Liver (tissue), 8 donors: ENCODE measurements at regions not wholly inside any gene's neighbourhood (a gene's known extent, or its start where the extent isn't known, plus 50 kb on each side); places are given as distances from the start of the nearest gene placed in this dataset.

Experiments used
- DNase-seq: peaks from one replicate; pipeline ENCODE4 v3.0.0-alpha.2; 2017; ENCODE audit warnings: low spot score
- H3K27ac ChIP-seq, 2 donors: one replicate each; pipeline ENCODE4 v1.7.0; 2013; ENCODE audit warnings: inconsistent platforms in 2 of 2, low read length in 2 of 2, control low read depth in 1 of 2, low read depth in 1 of 2, mild to moderate bottlenecking in 1 of 2
- H3K27me3 ChIP-seq, 4 donors: one replicate each; pipeline versions ENCODE4 v1.6.1 to v1.7.0; 2013; ENCODE audit warnings: low read length in 3 of 4, inconsistent platforms in 1 of 4, mild to moderate bottlenecking in 1 of 4, moderate library complexity in 1 of 4; ENCODE audit not compliant: control insufficient read depth in 4 of 4, insufficient read depth in 4 of 4
- H3K36me3 ChIP-seq, 4 donors: one replicate each; pipeline versions ENCODE4 v1.6.1 to v1.7.0; 2013; ENCODE audit warnings: low read length in 3 of 4, mild to moderate bottlenecking in 3 of 4, low read depth in 1 of 4, moderate library complexity in 1 of 4; ENCODE audit not compliant: control insufficient read depth in 4 of 4, insufficient read depth in 3 of 4
- H3K4me1 ChIP-seq, 4 donors: one replicate each; pipeline versions ENCODE4 v1.6.1 to v1.7.0; 2013; ENCODE audit warnings: low read length in 3 of 4, mild to moderate bottlenecking in 3 of 4, moderate library complexity in 1 of 4; ENCODE audit not compliant: control insufficient read depth in 4 of 4, insufficient read depth in 4 of 4
- H3K4me3 ChIP-seq, 3 donors: one replicate each; pipeline versions ENCODE4 v1.6.1 to v1.7.0; 2013; ENCODE audit warnings: low read length in 3 of 3, control low read depth in 1 of 3, low read depth in 1 of 3, mild to moderate bottlenecking in 1 of 3
- H3K9ac ChIP-seq, 2 donors: one replicate each; pipeline ENCODE4 v1.7.0; 2013; ENCODE audit warnings: low read length in 2 of 2, mild to moderate bottlenecking in 2 of 2, moderate library complexity in 2 of 2, control low read depth in 1 of 2, low read depth in 1 of 2
- H3K9me3 ChIP-seq, 4 donors: one replicate each; pipeline versions ENCODE4 v1.6.1 to v1.7.0; 2013; ENCODE audit warnings: low read length in 3 of 4; ENCODE audit not compliant: control insufficient read depth in 4 of 4
- ATF3 ChIP-seq: IDR thresholded peaks from 2 replicates; pipeline ENCODE4 v1.6.1; 2016; ENCODE audit warnings: antibody characterized with exemption
- FOXA1 ChIP-seq: IDR thresholded peaks from 2 replicates; pipeline ENCODE4 v1.6.1; 2016; ENCODE audit warnings: antibody characterized with exemption
- FOXA2 ChIP-seq: IDR thresholded peaks from 2 replicates; pipeline ENCODE4 v1.6.1; 2016; ENCODE audit warnings: antibody characterized with exemption
- GABPA ChIP-seq, 2 donors: IDR thresholded peaks in 1 of 2; conservative IDR thresholded peaks in 1 of 2; 2 replicates each; pipeline ENCODE4 v1.6.1; 2016; ENCODE audit warnings: antibody characterized with exemption in 2 of 2, mild to moderate bottlenecking in 1 of 2, moderate library complexity in 1 of 2
- HNF4A ChIP-seq, 2 donors: conservative IDR thresholded peaks; 2 replicates each; pipeline ENCODE4 v1.6.1; 2016; ENCODE audit warnings: antibody characterized with exemption in 2 of 2, mild to moderate bottlenecking in 2 of 2
- HNF4G ChIP-seq: IDR thresholded peaks from 2 replicates; pipeline ENCODE4 v1.6.1; 2016; ENCODE audit warnings: antibody characterized with exemption
- JUND ChIP-seq, 2 donors: IDR thresholded peaks; 2 replicates each; pipeline ENCODE4 v1.6.1; 2016; ENCODE audit warnings: antibody characterized with exemption in 2 of 2
- NR2F2 ChIP-seq: IDR thresholded peaks from 2 replicates; pipeline ENCODE4 v1.6.1; 2016; ENCODE audit warnings: antibody characterized with exemption
- RAD21 ChIP-seq, 2 donors: IDR thresholded peaks; 2 replicates each; pipeline ENCODE4 v1.6.1; 2016; ENCODE audit warnings: antibody characterized with exemption in 2 of 2, mild to moderate bottlenecking in 2 of 2
- RXRA ChIP-seq, 2 donors: IDR thresholded peaks; 2 replicates each; pipeline ENCODE4 v1.6.1; 2017 to 2018; ENCODE audit warnings: antibody characterized with exemption in 2 of 2, mild to moderate bottlenecking in 1 of 2
- SP1 ChIP-seq: IDR thresholded peaks from 2 replicates; pipeline ENCODE4 v1.6.1; 2018; ENCODE audit warnings: antibody characterized with exemption, mild to moderate bottlenecking
- TAF1 ChIP-seq: conservative IDR thresholded peaks from 2 replicates; pipeline ENCODE4 v1.6.1; 2016; ENCODE audit warnings: antibody characterized with exemption, mild to moderate bottlenecking
- YY1 ChIP-seq: IDR thresholded peaks from 2 replicates; pipeline ENCODE4 v1.6.1; 2016; ENCODE audit warnings: antibody characterized with exemption, mild to moderate bottlenecking
- ZBTB33 ChIP-seq: IDR thresholded peaks from 2 replicates; pipeline ENCODE4 v1.6.1; 2016; ENCODE audit warnings: antibody characterized with exemption
- WGBS: extraction: QIAGEN DNeasy Blood & Tissue Kit; methylation state at CpG from one replicate; pipeline ENCODE4 v1.1.7; 2013; 5-methylcytosine and 5-hydroxymethylcytosine counted together
- TF ChIP-seq, protein P1 (sequence below): fragments of 150-350 bp; IDR thresholded peaks from 2 replicates; pipeline ENCODE4 v1.5.1; 2017; ENCODE audit warnings: improper control_type of control experiment, low read depth, low read length; ENCODE audit not compliant: missing input control
- TF ChIP-seq, protein P2 (sequence below): IDR thresholded peaks from 2 replicates; pipeline ENCODE4 v1.6.1; 2016; ENCODE audit warnings: antibody characterized with exemption, mild to moderate bottlenecking
- donor health status: healthy.
- donor health status: healthy.
- donor health status: healthy.
- donor health status: healthy.
- donor health status: healthy.

DNA sequence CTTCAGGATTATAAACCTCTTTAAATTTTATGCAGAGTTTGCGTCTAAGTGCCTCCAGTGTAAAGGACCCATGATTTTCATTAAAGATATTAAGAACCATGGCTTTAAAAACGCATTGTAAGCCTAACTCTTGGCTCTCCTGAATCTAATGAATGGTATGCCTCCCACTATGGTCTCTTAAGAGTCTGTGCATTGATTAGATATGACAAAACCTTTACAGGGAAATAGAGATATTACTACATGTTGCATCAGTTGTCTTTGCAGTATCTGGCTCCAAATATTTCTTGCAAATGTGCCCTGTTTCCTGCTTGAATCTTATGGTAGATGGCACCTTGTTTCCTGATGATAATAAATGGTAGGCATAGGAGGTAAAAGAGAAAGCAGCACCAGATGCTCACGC lies 189.3 kb upstream of the FSHR start:
- Histone ChIP-seq H3K4me1 (no peaks in the 10 kb centered on the region), H3K27me3 (peaks cover 0 to 2% (median under 1%) of the 10 kb centered on the region in 4 donors), H3K4me3 (no peak overlapping the region), H3K9me3 (no peaks in the 10 kb centered on the region), H3K9ac (no peak overlapping the region), H3K27ac (no peak overlapping the region), H3K36me3 (no peaks in the 10 kb centered on the region)
- no peak for TF ChIP-seq HNF4G
- TF ChIP-seq ZBTB33 = no peak
- no peak for TF ChIP-seq TAF1
- no peak for DNase-seq
- 76% methylated on average over 3 of the region's 3 CpGs for WGBS

DNA sequence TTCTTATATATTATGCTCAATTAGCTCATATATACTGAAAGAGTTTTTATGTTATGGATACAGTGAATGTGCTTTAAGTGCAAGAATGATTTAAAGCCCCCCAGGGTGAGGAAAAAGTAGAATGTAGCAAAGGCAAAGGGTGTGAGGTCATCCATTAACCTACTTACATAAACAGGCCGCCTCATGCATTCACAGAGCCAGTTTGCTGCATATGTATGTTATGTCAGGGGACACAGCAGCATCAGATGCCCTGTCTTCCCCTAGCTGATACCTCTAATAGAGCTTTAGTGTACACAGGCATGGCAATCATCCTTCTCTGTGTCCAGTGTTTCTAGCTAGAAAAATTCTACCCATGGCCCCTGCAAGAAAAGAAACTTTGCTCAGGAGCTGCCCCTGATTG lies 187.8 kb upstream of the FSHR start:
- Histone ChIP-seq H3K4me1 (no peaks in the 10 kb centered on the region), H3K4me3 (no peak overlapping the region), H3K9me3 (no peaks in the 10 kb centered on the region), H3K27ac (no peak overlapping the region), H3K27me3 (peaks cover 0 to 2% (median 0%) of the 10 kb centered on the region in 4 donors), H3K36me3 (no peaks in the 10 kb centered on the region), H3K9ac (no peak overlapping the region)
- WGBS = 93% methylated on average over 1 of the region's 1 CpG
- no peak for TF ChIP-seq FOXA1
- TF ChIP-seq ATF3 = no peak
- no peak for TF ChIP-seq JUND (IDR thresholded peaks at IDR 0.05)
- no peak for TF ChIP-seq HNF4A (conservative IDR thresholded peaks at IDR 0.05)
- no peak for TF ChIP-seq NR2F2
- TF ChIP-seq SP1 = no peak
- no peak for TF ChIP-seq TAF1
- no peak for TF ChIP-seq GABPA (IDR thresholded peaks at IDR 0.05 in 1 of 2, conservative IDR thresholded peaks at IDR 0.05 in 1 of 2)
- TF ChIP-seq, protein P1, sequence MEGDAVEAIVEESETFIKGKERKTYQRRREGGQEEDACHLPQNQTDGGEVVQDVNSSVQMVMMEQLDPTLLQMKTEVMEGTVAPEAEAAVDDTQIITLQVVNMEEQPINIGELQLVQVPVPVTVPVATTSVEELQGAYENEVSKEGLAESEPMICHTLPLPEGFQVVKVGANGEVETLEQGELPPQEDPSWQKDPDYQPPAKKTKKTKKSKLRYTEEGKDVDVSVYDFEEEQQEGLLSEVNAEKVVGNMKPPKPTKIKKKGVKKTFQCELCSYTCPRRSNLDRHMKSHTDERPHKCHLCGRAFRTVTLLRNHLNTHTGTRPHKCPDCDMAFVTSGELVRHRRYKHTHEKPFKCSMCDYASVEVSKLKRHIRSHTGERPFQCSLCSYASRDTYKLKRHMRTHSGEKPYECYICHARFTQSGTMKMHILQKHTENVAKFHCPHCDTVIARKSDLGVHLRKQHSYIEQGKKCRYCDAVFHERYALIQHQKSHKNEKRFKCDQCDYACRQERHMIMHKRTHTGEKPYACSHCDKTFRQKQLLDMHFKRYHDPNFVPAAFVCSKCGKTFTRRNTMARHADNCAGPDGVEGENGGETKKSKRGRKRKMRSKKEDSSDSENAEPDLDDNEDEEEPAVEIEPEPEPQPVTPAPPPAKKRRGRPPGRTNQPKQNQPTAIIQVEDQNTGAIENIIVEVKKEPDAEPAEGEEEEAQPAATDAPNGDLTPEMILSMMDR = no peak
- TF ChIP-seq RAD21 (IDR thresholded peaks at IDR 0.05) = no peak
- TF ChIP-seq, protein P2, sequence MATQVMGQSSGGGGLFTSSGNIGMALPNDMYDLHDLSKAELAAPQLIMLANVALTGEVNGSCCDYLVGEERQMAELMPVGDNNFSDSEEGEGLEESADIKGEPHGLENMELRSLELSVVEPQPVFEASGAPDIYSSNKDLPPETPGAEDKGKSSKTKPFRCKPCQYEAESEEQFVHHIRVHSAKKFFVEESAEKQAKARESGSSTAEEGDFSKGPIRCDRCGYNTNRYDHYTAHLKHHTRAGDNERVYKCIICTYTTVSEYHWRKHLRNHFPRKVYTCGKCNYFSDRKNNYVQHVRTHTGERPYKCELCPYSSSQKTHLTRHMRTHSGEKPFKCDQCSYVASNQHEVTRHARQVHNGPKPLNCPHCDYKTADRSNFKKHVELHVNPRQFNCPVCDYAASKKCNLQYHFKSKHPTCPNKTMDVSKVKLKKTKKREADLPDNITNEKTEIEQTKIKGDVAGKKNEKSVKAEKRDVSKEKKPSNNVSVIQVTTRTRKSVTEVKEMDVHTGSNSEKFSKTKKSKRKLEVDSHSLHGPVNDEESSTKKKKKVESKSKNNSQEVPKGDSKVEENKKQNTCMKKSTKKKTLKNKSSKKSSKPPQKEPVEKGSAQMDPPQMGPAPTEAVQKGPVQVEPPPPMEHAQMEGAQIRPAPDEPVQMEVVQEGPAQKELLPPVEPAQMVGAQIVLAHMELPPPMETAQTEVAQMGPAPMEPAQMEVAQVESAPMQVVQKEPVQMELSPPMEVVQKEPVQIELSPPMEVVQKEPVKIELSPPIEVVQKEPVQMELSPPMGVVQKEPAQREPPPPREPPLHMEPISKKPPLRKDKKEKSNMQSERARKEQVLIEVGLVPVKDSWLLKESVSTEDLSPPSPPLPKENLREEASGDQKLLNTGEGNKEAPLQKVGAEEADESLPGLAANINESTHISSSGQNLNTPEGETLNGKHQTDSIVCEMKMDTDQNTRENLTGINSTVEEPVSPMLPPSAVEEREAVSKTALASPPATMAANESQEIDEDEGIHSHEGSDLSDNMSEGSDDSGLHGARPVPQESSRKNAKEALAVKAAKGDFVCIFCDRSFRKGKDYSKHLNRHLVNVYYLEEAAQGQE = no peak
- no peak for TF ChIP-seq FOXA2
- TF ChIP-seq RXRA (IDR thresholded peaks at IDR 0.05) = no peak
- TF ChIP-seq YY1 = no peak
- no peak for TF ChIP-seq HNF4G
- DNase-seq = no peak
